Upper lobe of left lung (tissue), 4 donors: ENCODE measurements at regions not wholly inside any gene's neighbourhood (a gene's known extent, or its start where the extent isn't known, plus 50 kb on each side); places are given as distances from the start of the nearest gene placed in this dataset.
A peak's percentile ranks its signal among the peaks of the same experiment; 100 is the strongest.

ENCODE experiments used
- CTCF ChIP-seq, 6 experiments: fragments of 450-650 bp in 4 of 6; fragments of 200-600 bp in 2 of 6; sonication (generic) in 2 of 6; IDR thresholded peaks; one replicate each; pipeline ENCODE4 v1.5.1; 2016 to 2019; ENCODE audit warnings: antibody characterized with exemption in 6 of 6
- POLR2A ChIP-seq, 4 donors: fragments of 450-650 bp; IDR thresholded peaks; one replicate each; pipeline ENCODE4 v1.5.1; 2016 to 2017; ENCODE audit warnings: antibody characterized with exemption in 4 of 4, mild to moderate bottlenecking in 2 of 4
- POLR2AphosphoS5 ChIP-seq, 2 donors: sonication (generic); formaldehyde crosslinking; IDR thresholded peaks; one replicate each; pipeline ENCODE4 v1.5.1; 2017; ENCODE audit warnings: antibody characterized with exemption in 2 of 2

- TF ChIP-seq CTCF (IDR thresholded peaks at IDR 0.05) (no peak), POLR2A (IDR thresholded peaks at IDR 0.05) (no peak), POLR2AphosphoS5 (IDR thresholded peaks at IDR 0.05) (peak in 1 of 2 donors; percentile 32)
Observed at GRCh38 chr1:65055747-65056146, 89.4 kb upstream of the JAK1 start.
